HEK293 (cell line): ENCODE measurements at regions not wholly inside any gene's neighbourhood (a gene's known extent, or its start where the extent isn't known, plus 50 kb on each side); places are given as distances from the start of the nearest gene placed in this dataset.

Source experiments
- CTCF ChIA-PET: fragments of 350-600 bp; formaldehyde crosslinking; extraction: SDS; loops from one replicate; lab custom pipeline; 2021; ENCODE audit warnings: antibody characterized with exemption; lab: Yijun Ruan, JAX
- POLR2A ChIA-PET: fragments of 300-600 bp; formaldehyde crosslinking; extraction: SDS; loops from one replicate; lab custom pipeline; 2020; ENCODE audit warnings: antibody characterized with exemption, inconsistent platforms; lab: Yijun Ruan, JAX
- H3K27ac ChIP-seq: fragments of 200-500 bp; sonication (Bioruptor generic); 2 replicates; pipeline ENCODE4 v1.5.1; 2014; ENCODE audit warnings: low read depth, low read length, control low read depth, inconsistent platforms; ENCODE audit errors: extremely low read depth
- H3K36me3 ChIP-seq, 2 experiments: fragments of 200-500 bp in 1 of 2; sonication (Bioruptor generic) in 1 of 2; 1 replicate in 1 of 2; 2 replicates in 1 of 2; pipeline ENCODE4 v1.5.1; 2014 to 2017; ENCODE audit warnings: inconsistent platforms in 2 of 2, low read length in 2 of 2; ENCODE audit not compliant: control insufficient read depth in 2 of 2, insufficient read depth in 1 of 2
- H3K4me1 ChIP-seq: fragments of 200-500 bp; sonication (Bioruptor generic); 2 replicates; pipeline ENCODE4 v1.5.1; 2014; ENCODE audit warnings: mild to moderate bottlenecking, low read length, inconsistent platforms; ENCODE audit not compliant: control insufficient read depth, insufficient read depth
- H3K4me3 ChIP-seq: 2 replicates; pipeline ENCODE4 v1.5.1; 2011; ENCODE audit warnings: low read depth, mild to moderate bottlenecking, control low read depth, low read length, moderate library complexity
- H3K9me3 ChIP-seq: fragments of 200-500 bp; sonication (Bioruptor generic); 2 replicates; pipeline ENCODE4 v1.5.1; 2014; ENCODE audit warnings: low read depth, low read length, inconsistent platforms; ENCODE audit not compliant: control insufficient read depth, insufficient read depth
- HOXA7 ChIP-seq: sonication (generic); formaldehyde crosslinking; IDR thresholded peaks from 2 replicates; pipeline ENCODE4 v1.8.1; 2022; ENCODE audit warnings: missing genetic modification reagents, borderline replicate concordance
- KLF8 ChIP-seq: fragments of 450-650 bp; formaldehyde crosslinking; IDR thresholded peaks from 2 replicates; pipeline ENCODE4 v1.5.1; 2016; ENCODE audit warnings: missing biosample characterization, missing genetic modification characterization
- OVOL3 ChIP-seq: fragments of 450-650 bp; formaldehyde crosslinking; IDR thresholded peaks from 2 replicates; pipeline ENCODE4 v1.5.1; 2016; ENCODE audit warnings: missing biosample characterization, missing genetic modification characterization
- ZNF121 ChIP-seq: fragments of 450-650 bp; formaldehyde crosslinking; IDR thresholded peaks from 2 replicates; pipeline ENCODE4 v1.5.1; 2016; ENCODE audit warnings: missing biosample characterization, missing genetic modification characterization
- ZNF175 ChIP-seq: fragments of 450-650 bp; formaldehyde crosslinking; IDR thresholded peaks from 2 replicates; pipeline ENCODE4 v1.5.1; 2016; ENCODE audit warnings: missing biosample characterization, missing genetic modification characterization
- ZNF211 ChIP-seq: fragments of 450-650 bp; formaldehyde crosslinking; IDR thresholded peaks from 2 replicates; pipeline ENCODE4 v1.5.1; 2016; ENCODE audit warnings: low read depth, missing biosample characterization, missing genetic modification characterization
- ZNF239 ChIP-seq: fragments of 450-650 bp; formaldehyde crosslinking; IDR thresholded peaks from 2 replicates; pipeline ENCODE4 v1.5.1; 2016; ENCODE audit warnings: missing biosample characterization, missing genetic modification characterization
- ZNF280C ChIP-seq: fragments of 450-650 bp; formaldehyde crosslinking; IDR thresholded peaks from 2 replicates; pipeline ENCODE4 v1.5.1; 2016; ENCODE audit warnings: missing biosample characterization, missing genetic modification characterization
- ZNF449 ChIP-seq: fragments of 450-650 bp; formaldehyde crosslinking; IDR thresholded peaks from 2 replicates; pipeline ENCODE4 v1.5.1; 2017; ENCODE audit warnings: missing biosample characterization, mild to moderate bottlenecking, missing genetic modification characterization, moderate library complexity
- ZNF510 ChIP-seq: fragments of 450-650 bp; formaldehyde crosslinking; IDR thresholded peaks from 2 replicates; pipeline ENCODE4 v1.5.1; 2018; ENCODE audit warnings: mild to moderate bottlenecking, missing genetic modification characterization, missing biosample characterization; ENCODE audit not compliant: insufficient replicate concordance
- ZNF560 ChIP-seq: fragments of 450-650 bp; formaldehyde crosslinking; IDR thresholded peaks from 2 replicates; pipeline ENCODE4 v1.5.1; 2017; ENCODE audit warnings: missing biosample characterization, missing genetic modification characterization, borderline replicate concordance
- ZNF571 ChIP-seq: fragments of 450-650 bp; formaldehyde crosslinking; IDR thresholded peaks from 2 replicates; pipeline ENCODE4 v1.5.0; 2017; ENCODE audit warnings: missing biosample characterization, missing genetic modification characterization
- ZNF626 ChIP-seq: fragments of 450-650 bp; sonication (Bioruptor Pico); formaldehyde crosslinking; IDR thresholded peaks from 2 replicates; pipeline ENCODE4 v1.5.1; 2018; ENCODE audit warnings: missing biosample characterization, missing genetic modification characterization, inconsistent platforms
- ZNF629 ChIP-seq: fragments of 450-650 bp; formaldehyde crosslinking; IDR thresholded peaks from 2 replicates; pipeline ENCODE4 v1.5.1; 2017; ENCODE audit warnings: missing biosample characterization, missing genetic modification characterization
- ZNF645 ChIP-seq: fragments of 450-650 bp; formaldehyde crosslinking; IDR thresholded peaks from 2 replicates; pipeline ENCODE4; 2016; ENCODE audit warnings: missing biosample characterization, missing genetic modification characterization
- ZNF707 ChIP-seq: fragments of 450-650 bp; formaldehyde crosslinking; IDR thresholded peaks from 2 replicates; pipeline ENCODE4 v1.5.1; 2016; ENCODE audit warnings: missing biosample characterization, missing genetic modification characterization
- ZNF830 ChIP-seq: fragments of 450-650 bp; IDR thresholded peaks from 2 replicates; pipeline ENCODE4 v1.5.0; 2018; ENCODE audit warnings: missing biosample characterization, missing genetic modification characterization, low read depth, mild to moderate bottlenecking, moderate library complexity
- ZSCAN16 ChIP-seq: fragments of 450-650 bp; formaldehyde crosslinking; IDR thresholded peaks from 2 replicates; pipeline ENCODE4 v1.5.1; 2016; ENCODE audit warnings: missing biosample characterization, missing genetic modification characterization
- ZSCAN4 ChIP-seq: fragments of 450-650 bp; formaldehyde crosslinking; IDR thresholded peaks from 2 replicates; pipeline ENCODE4 v1.5.1; 2017; ENCODE audit warnings: missing biosample characterization, missing genetic modification characterization

GRCh38 chr1:55423376-55423775 lies 208.2 kb upstream of the USP24 start:
- Histone ChIP-seq H3K9me3 (no peaks in the 10 kb centered on the region), H3K27ac (no peak overlapping the region), H3K36me3 (no peaks in the 10 kb centered on the region), H3K4me1 (no peaks in the 10 kb centered on the region), H3K4me3 (no peak overlapping the region)
- CTCF ChIA-PET: no interaction called here
- no peak for TF ChIP-seq HOXA7
- no peak for TF ChIP-seq ZNF175 (tag by site-specific recombination)
- no peak for TF ChIP-seq ZNF239 (tag by site-specific recombination)
- no peak for TF ChIP-seq ZSCAN16 (tag by site-specific recombination)
- TF ChIP-seq ZNF626 (tag by site-specific recombination): no peak
- no peak for TF ChIP-seq KLF8 (tag by site-specific recombination)
- no peak for TF ChIP-seq ZNF211
- no peak for TF ChIP-seq OVOL3 (tag by site-specific recombination)
- no peak for TF ChIP-seq ZNF560
- no peak for TF ChIP-seq ZNF707
- no peak for TF ChIP-seq ZNF449 (tag by site-specific recombination)
- no peak for TF ChIP-seq ZNF510 (tag by site-specific recombination)
- no peak for TF ChIP-seq ZNF571 (tag by site-specific recombination)
- POLR2A ChIA-PET: no interaction called here

GRCh38 chr1:55420929-55421716 lies 206.0 kb upstream of the USP24 start:
- TF ChIP-seq ZSCAN4 (tag by site-specific recombination): no peak
- no peak for TF ChIP-seq ZNF645
- no peak for TF ChIP-seq ZNF280C (tag by site-specific recombination)
- TF ChIP-seq ZNF626 (tag by site-specific recombination): no peak
- TF ChIP-seq, all 188 proteins: peak for 0
- CTCF ChIA-PET: no interaction called here

GRCh38 chr1:55420026-55420425 lies 204.9 kb upstream of the USP24 start:
- CTCF ChIA-PET: no interaction called here
- POLR2A ChIA-PET: no interaction called here
- H3K9me3 ChIP-seq: no peaks in the 10 kb centered on the region
- no peak for TF ChIP-seq ZNF830 (tag by site-specific recombination)
- no peak for TF ChIP-seq ZNF629
- TF ChIP-seq ZNF121 (tag by site-specific recombination): no peak
- H3K4me3 ChIP-seq: no peak overlapping the region
- H3K27ac ChIP-seq: no peak overlapping the region
- H3K36me3 ChIP-seq: no peaks in the 10 kb centered on the region
- H3K4me1 ChIP-seq: no peaks in the 10 kb centered on the region

More at GRCh38 chr1:55420929-55421716, 206.0 kb upstream of the USP24 start:
- Histone ChIP-seq H3K4me1 (no peaks in the 10 kb centered on the region), H3K4me3 (no peak overlapping the region), H3K9me3 (no peaks in the 10 kb centered on the region), H3K27ac (no peak overlapping the region), H3K36me3 (no peaks in the 10 kb centered on the region)
- POLR2A ChIA-PET: no interaction called here
